HG03565 (cell line): ENCODE measurements at regions not wholly inside any gene's neighbourhood (a gene's known extent, or its start where the extent isn't known, plus 50 kb on each side); places are given as distances from the start of the nearest gene placed in this dataset.

Experiments used
- ATAC-seq: cut with Tn5 transposase; IDR thresholded peaks from one replicate; pipeline ENCODE4 v1.9.1; 2021; ENCODE audit warnings: mild to moderate bottlenecking, moderate library complexity; ENCODE audit not compliant: unreplicated experiment

- ATAC-seq, result no peak
Observed at GRCh38 chr2:12826781-12827180, 110.0 kb downstream of the TRIB2 start.

GRCh38 chr2:12827721-12828120, 111.0 kb downstream of the TRIB2 start:
- no peak for ATAC-seq

GRCh38 chr2:12828980-12829379, 112.2 kb downstream of the TRIB2 start:
- ATAC-seq, result no peak

GRCh38 chr2:12831016-12831415, 114.3 kb downstream of the TRIB2 start:
- no peak for ATAC-seq

GRCh38 chr2:12834239-12834638, 117.5 kb downstream of the TRIB2 start:
- ATAC-seq, result no peak

GRCh38 chr2:12835733-12836132, 119.0 kb downstream of the TRIB2 start:
- ATAC-seq, result no peak

- ATAC-seq, result no peak
Observed at GRCh38 chr2:12839339-12839738, 122.6 kb downstream of the TRIB2 start.

GRCh38 chr2:12841021-12841420, 124.3 kb downstream of the TRIB2 start:
- ATAC-seq, result no peak

- ATAC-seq, result no peak
Observed at GRCh38 chr2:12842917-12843316, 126.2 kb downstream of the TRIB2 start.

- ATAC-seq, result no peak
Observed at GRCh38 chr2:12844511-12844910, 127.8 kb downstream of the TRIB2 start.

GRCh38 chr2:12847694-12848575, 131.2 kb downstream of the TRIB2 start:
- ATAC-seq, result no peak

- ATAC-seq, result no peak
Observed at GRCh38 chr2:12852135-12852534, 135.4 kb downstream of the TRIB2 start.

- no peak for ATAC-seq
Observed at GRCh38 chr2:12854001-12854530, 137.3 kb downstream of the TRIB2 start.

- ATAC-seq, result no peak
Observed at GRCh38 chr2:12855508-12855907, 138.8 kb downstream of the TRIB2 start.

GRCh38 chr2:12856934-12857601, 140.3 kb downstream of the TRIB2 start:
- peak; percentile 59 for ATAC-seq

GRCh38 chr2:12857891-12858290, 141.2 kb downstream of the TRIB2 start:
- ATAC-seq, result no peak

GRCh38 chr2:12858786-12859185, 142.1 kb downstream of the TRIB2 start:
- no peak for ATAC-seq

GRCh38 chr2:12861344-12861930, 144.7 kb downstream of the TRIB2 start:
- no peak for ATAC-seq

- no peak for ATAC-seq
Observed at GRCh38 chr2:12862541-12862940, 145.8 kb downstream of the TRIB2 start.

GRCh38 chr2:12863937-12864336, 147.2 kb downstream of the TRIB2 start:
- no peak for ATAC-seq

GRCh38 chr2:12867631-12868287, 151.0 kb downstream of the TRIB2 start:
- no peak for ATAC-seq
